ENCODE measurements at regions not wholly inside any gene's neighbourhood (a gene's known extent, or its start where the extent isn't known, plus 50 kb on each side); places are given as distances from the start of the nearest gene placed in this dataset.

DNA sequence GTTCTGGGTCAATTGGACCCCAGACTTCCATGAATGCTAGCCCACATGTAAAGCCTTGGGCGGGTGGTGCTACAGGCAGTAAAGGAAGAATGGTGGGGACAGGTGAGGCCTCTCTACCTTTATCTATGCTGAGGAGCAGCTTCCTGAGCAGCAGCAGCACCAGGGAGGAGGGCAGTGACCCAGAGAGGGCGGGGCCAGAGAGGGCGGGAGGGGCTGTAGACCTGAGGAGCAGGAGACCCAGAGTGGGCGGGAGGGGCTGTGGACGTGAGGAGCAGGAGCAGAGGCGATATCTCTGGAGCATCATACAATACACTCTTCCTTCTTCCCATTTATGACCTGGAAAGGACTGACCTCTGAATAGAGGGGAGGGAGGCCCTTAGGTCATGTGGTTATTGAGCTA, 165.9 kb downstream of the MTRR start:
- DNase-seq (ENCODE audit: low read depth in 4 of 6, low spot score in 6 of 6): no peak
- Histone ChIP-seq H3K9me3 (ENCODE audit: control insufficient read depth, insufficient read depth, low read length) (no peaks in the 10 kb centered on the region), H3K4me1 (ENCODE audit: control insufficient read depth, insufficient read depth, low read length) (no peaks in the 10 kb centered on the region), H3K27me3 (ENCODE audit: control insufficient read depth, insufficient read depth, low read length) (no peaks in the 10 kb centered on the region), H3K4me3 (ENCODE audit: low read depth, low read length) (no peak overlapping the region), H3K27ac (ENCODE audit: low read depth, low read length) (no peak overlapping the region), H3K36me3 (ENCODE audit: control insufficient read depth, insufficient read depth, low read length) (no peaks in the 10 kb centered on the region)
- WGBS (ENCODE audit: insufficient coverage): 92% methylated on average over 2 of the region's 6 CpGs

DNA sequence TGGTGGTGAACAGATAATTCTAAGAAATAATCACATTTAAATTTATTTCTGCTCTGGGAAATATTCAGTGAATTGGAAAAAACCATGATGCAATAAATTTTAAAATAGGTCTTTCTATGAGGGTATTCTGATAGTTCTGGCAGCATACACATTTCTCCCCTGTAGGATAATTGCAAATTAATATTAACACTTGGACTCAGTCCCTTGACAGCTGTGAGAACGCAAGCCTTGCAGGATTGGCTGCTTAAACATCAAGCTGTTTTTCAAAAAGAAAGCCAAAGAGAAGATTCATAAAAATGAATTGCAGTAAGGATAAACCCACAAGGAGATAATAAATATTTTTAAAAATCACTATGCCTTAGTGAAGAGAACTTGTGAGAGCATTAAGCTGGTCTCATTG, 180.0 kb downstream of the MTRR start:
- peak in 2 of 6 donors; percentile 82 to 86 for DNase-seq (ENCODE audit: low read depth in 4 of 6, low spot score in 6 of 6)
- H3K27me3 ChIP-seq (ENCODE audit: control insufficient read depth, insufficient read depth, low read length): no peaks in the 10 kb centered on the region
- H3K9me3 ChIP-seq (ENCODE audit: control insufficient read depth, insufficient read depth, low read length): no peaks in the 10 kb centered on the region
- no peaks in the 10 kb centered on the region for H3K36me3 ChIP-seq (ENCODE audit: control insufficient read depth, insufficient read depth, low read length)
- no peaks in the 10 kb centered on the region for H3K4me1 ChIP-seq (ENCODE audit: control insufficient read depth, insufficient read depth, low read length)
- WGBS (ENCODE audit: insufficient coverage): no CpG with 5 or more reads among the region's 1 CpG
- H3K4me3 ChIP-seq (ENCODE audit: low read depth, low read length): no peak overlapping the region
- H3K27ac ChIP-seq (ENCODE audit: low read depth, low read length): no peak overlapping the region

DNA sequence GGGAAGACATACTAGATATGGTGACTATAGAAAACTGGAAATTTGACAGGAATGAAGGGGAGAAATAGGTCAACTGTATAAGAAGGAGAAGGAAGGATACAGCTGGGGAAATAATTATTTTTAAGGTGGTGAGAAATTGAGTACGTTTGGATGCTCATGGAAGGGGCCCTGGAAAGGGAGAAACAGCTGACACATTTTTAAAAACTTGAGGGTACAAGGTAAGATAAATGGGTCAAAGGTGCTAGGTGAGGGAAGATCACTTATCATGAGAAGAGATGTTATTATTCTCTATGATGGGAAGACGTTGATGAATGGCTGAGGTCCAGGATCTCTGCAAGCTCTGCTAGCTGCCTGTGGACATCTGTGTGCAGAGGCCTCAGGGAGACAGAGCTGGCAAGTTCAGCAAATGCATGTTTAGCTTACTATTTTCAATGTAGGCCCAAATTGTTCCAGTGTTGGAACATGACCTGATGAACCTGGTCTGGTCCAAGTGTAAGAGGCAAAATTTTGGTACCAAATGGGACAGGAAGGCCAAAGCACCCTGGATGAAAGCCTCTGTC, 181.7 kb downstream of the MTRR start:
- no peak for DNase-seq (ENCODE audit: low read depth in 4 of 6, low spot score in 6 of 6)
- H3K36me3 ChIP-seq (ENCODE audit: control insufficient read depth, insufficient read depth, low read length): no peaks in the 10 kb centered on the region
- no peaks in the 10 kb centered on the region for H3K9me3 ChIP-seq (ENCODE audit: control insufficient read depth, insufficient read depth, low read length)
- H3K4me3 ChIP-seq (ENCODE audit: low read depth, low read length): no peak overlapping the region
- H3K4me1 ChIP-seq (ENCODE audit: control insufficient read depth, insufficient read depth, low read length): no peaks in the 10 kb centered on the region
- no peak overlapping the region for H3K27ac ChIP-seq (ENCODE audit: low read depth, low read length)
- WGBS (ENCODE audit: insufficient coverage): 73% methylated on average over 2 of the region's 2 CpGs
- no peaks in the 10 kb centered on the region for H3K27me3 ChIP-seq (ENCODE audit: control insufficient read depth, insufficient read depth, low read length)

DNA sequence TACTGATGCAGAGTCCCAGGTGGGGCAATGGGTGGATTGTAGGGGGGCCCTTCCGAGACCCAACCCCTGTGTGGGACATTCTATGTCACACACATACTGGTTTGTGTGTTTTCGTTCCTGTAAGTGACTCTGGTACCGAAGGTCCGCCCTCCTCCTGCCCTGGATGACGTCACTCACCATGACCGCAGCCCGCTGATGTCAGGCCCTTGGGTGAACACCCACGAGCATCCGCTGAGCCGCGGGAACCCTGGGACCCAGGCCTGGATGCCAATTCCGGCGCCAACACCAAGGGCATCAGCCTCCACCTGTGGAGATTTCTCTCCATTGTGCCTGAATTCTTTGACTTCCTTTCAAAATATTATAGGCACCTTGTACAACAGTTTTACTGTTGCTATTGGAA, 184.3 kb downstream of the MTRR start:
- DNase-seq (ENCODE audit: low read depth in 4 of 6, low spot score in 6 of 6): no peak
- H3K27ac ChIP-seq (ENCODE audit: low read depth, low read length): no peak overlapping the region
- no peaks in the 10 kb centered on the region for H3K27me3 ChIP-seq (ENCODE audit: control insufficient read depth, insufficient read depth, low read length)
- H3K4me3 ChIP-seq (ENCODE audit: low read depth, low read length): no peak overlapping the region
- H3K4me1 ChIP-seq (ENCODE audit: control insufficient read depth, insufficient read depth, low read length): no peaks in the 10 kb centered on the region
- no peaks in the 10 kb centered on the region for H3K9me3 ChIP-seq (ENCODE audit: control insufficient read depth, insufficient read depth, low read length)
- WGBS (ENCODE audit: insufficient coverage): 98% methylated on average over 10 of the region's 13 CpGs
- H3K36me3 ChIP-seq (ENCODE audit: control insufficient read depth, insufficient read depth, low read length): no peaks in the 10 kb centered on the region

DNA sequence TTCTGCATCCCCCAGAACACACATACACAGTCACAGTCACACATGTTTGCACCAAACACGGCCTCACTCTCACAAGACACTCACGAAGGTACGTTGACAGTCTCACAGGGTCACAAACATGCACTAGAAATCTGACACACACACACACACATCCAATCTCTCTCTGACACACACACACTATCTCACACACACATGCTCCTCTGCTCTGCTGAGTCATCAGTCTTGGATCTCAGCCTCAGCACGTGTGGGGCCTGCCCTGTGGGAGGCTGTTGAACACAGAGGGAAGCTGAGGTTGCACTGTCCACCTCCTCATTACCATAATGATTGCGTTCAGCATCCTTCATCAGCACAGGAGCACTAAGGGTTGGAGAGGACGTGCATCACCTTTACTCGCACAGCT, 188.8 kb downstream of the MTRR start:
- DNase-seq (ENCODE audit: low read depth in 4 of 6, low spot score in 6 of 6): peak in 2 of 6 donors; percentile 20 to 32
- WGBS (ENCODE audit: insufficient coverage): 66% methylated on average over 7 of the region's 7 CpGs
- Histone ChIP-seq H3K36me3 (ENCODE audit: control insufficient read depth, insufficient read depth, low read length) (no peaks in the 10 kb centered on the region), H3K4me1 (ENCODE audit: control insufficient read depth, insufficient read depth, low read length) (peaks cover 15% of the 10 kb centered on the region), H3K27me3 (ENCODE audit: control insufficient read depth, insufficient read depth, low read length) (no peaks in the 10 kb centered on the region), H3K27ac (ENCODE audit: low read depth, low read length) (no peak overlapping the region), H3K9me3 (ENCODE audit: control insufficient read depth, insufficient read depth, low read length) (no peaks in the 10 kb centered on the region), H3K4me3 (ENCODE audit: low read depth, low read length) (no peak overlapping the region)

DNA sequence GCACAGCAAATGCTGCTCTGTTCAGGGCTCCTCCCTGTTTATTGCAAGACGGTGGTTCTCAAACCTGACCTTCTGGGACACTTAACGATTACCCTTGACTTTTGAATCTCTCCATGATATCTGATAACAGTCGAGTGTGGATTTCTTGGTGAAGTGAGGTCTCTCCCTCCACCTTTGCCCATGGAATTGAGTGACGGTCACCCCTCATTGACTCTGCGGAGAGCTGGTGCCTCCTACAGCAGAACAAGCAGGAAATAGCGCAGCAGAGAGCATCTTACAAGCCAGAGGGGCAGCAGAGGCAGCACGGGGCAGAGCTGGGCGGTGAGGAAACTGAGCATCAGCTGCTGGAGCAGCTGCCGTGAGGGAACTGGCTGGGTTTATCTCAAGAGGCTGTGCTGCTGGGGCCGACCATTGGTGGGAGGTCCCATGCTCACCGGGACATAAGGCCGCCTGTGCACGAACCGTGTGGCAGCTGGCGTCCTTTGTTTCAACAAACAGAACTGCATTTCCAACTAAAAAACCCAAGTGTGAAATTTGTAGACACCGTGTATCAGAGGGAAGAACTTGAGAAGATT, 189.8 kb downstream of the MTRR start:
- Histone ChIP-seq H3K36me3 (ENCODE audit: control insufficient read depth, insufficient read depth, low read length) (no peaks in the 10 kb centered on the region), H3K27me3 (ENCODE audit: control insufficient read depth, insufficient read depth, low read length) (no peaks in the 10 kb centered on the region), H3K9me3 (ENCODE audit: control insufficient read depth, insufficient read depth, low read length) (no peaks in the 10 kb centered on the region), H3K4me1 (ENCODE audit: control insufficient read depth, insufficient read depth, low read length) (peaks cover 15% of the 10 kb centered on the region), H3K4me3 (ENCODE audit: low read depth, low read length) (no peak overlapping the region), H3K27ac (ENCODE audit: low read depth, low read length) (no peak overlapping the region)
- DNase-seq (ENCODE audit: low read depth in 4 of 6, low spot score in 6 of 6): no peak
- 84% methylated on average over 10 of the region's 16 CpGs for WGBS (ENCODE audit: insufficient coverage)

DNA sequence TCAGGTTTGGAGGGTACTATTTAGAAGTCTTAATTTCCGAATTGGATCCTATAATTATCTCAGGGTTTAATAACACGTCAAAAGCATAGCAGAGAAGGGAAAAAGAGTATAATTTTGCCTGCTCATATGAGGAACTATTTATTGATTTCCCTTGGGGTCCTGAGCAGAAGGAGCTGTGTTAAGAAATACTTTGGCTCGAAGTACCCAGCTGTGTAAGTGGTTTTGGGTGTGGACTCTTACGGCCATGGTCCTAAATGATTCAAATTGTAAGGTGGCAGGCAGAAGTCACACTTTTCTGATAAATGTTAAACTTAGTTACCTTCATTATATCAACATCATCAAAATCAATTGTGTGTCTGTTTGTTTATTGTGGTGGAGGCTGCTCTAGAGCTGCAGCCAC, 190.4 kb downstream of the MTRR start:
- no peak for DNase-seq (ENCODE audit: low read depth in 4 of 6, low spot score in 6 of 6)
- Histone ChIP-seq H3K4me3 (ENCODE audit: low read depth, low read length) (no peak overlapping the region), H3K36me3 (ENCODE audit: control insufficient read depth, insufficient read depth, low read length) (no peaks in the 10 kb centered on the region), H3K27ac (ENCODE audit: low read depth, low read length) (no peak overlapping the region), H3K27me3 (ENCODE audit: control insufficient read depth, insufficient read depth, low read length) (no peaks in the 10 kb centered on the region), H3K4me1 (ENCODE audit: control insufficient read depth, insufficient read depth, low read length) (peaks cover 15% of the 10 kb centered on the region), H3K9me3 (ENCODE audit: control insufficient read depth, insufficient read depth, low read length) (no peaks in the 10 kb centered on the region)
- no CpG with 5 or more reads among the region's 4 CpGs for WGBS (ENCODE audit: insufficient coverage)

DNA sequence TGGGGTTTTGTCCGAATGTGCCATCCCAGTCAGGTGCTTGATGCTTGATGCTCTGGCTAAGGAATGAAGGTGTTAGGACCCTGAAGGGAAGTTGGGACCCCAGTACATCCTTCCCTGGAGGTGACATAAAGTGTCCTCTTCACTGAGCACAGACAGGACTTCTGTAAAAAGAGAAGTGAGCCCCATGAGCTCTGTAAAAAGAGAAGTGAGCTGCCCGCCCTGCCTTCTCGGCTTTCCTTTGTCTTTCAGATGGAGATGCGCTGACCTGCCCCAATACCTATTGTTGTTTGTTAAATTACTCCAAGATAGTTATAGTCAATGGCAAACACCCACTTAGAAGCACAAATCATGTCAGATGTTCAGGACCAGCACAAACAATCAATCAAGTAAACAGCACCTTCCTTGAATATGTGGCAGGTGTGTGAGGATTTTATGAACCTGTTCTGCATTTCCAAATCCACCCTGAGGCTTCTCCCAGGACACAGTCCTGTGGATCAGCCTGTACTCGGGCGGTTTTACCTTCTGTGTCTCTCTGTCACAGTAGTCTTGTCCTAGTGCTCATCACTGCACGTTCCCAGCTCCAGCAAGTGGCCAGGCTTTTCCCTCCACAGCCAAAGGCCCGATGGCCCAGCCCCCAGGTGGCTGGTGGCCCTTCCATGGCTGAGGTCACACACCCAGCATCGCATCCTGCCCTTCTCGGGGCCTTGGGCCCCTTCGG, 191.4 kb downstream of the MTRR start:
- Histone ChIP-seq H3K4me3 (ENCODE audit: low read depth, low read length) (no peak overlapping the region), H3K27ac (ENCODE audit: low read depth, low read length) (peak overlapping the region; percentile 52)
- DNase-seq (ENCODE audit: low read depth in 4 of 6, low spot score in 6 of 6): no peak

DNA sequence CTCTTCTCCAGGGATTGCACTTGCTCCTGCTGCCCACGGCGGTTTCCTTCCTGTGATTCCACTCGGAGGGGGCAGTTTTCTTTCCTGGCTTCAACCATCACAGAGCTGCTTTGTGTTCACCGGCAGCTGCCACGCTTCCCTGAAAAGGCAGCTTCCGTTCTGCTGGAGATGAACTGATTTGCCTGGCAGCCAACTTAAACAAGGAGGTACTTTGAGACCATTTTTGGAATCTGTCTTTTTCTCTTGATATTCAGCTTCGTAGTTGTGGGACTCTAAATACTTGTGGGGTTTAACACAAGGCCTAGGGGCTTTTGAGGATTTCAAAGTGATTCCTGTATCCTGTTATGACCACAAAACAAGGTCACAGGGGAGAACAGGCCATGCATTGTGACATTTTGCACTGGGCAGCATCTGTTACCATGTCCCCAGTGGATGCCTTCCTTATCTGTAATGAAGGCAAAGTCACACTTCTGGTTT, 192.0 kb downstream of the MTRR start:
- no peak overlapping the region for H3K4me3 ChIP-seq (ENCODE audit: low read depth, low read length)
- WGBS (ENCODE audit: insufficient coverage): 19% methylated on average over 7 of the region's 7 CpGs
- H3K27me3 ChIP-seq (ENCODE audit: control insufficient read depth, insufficient read depth, low read length): no peaks in the 10 kb centered on the region
- peak overlapping the region; percentile 52 for H3K27ac ChIP-seq (ENCODE audit: low read depth, low read length)
- H3K36me3 ChIP-seq (ENCODE audit: control insufficient read depth, insufficient read depth, low read length): no peaks in the 10 kb centered on the region
- H3K9me3 ChIP-seq (ENCODE audit: control insufficient read depth, insufficient read depth, low read length): no peaks in the 10 kb centered on the region
- H3K4me1 ChIP-seq (ENCODE audit: control insufficient read depth, insufficient read depth, low read length): peaks cover 15% of the 10 kb centered on the region
- peak in 5 of 6 donors; percentile 26 to 76 (median 31) for DNase-seq (ENCODE audit: low read depth in 4 of 6, low spot score in 6 of 6)

More for the DNA sequence above, 191.4 kb downstream of the MTRR start:
- 51% methylated on average over 8 of the region's 11 CpGs for WGBS (ENCODE audit: insufficient coverage)
- Histone ChIP-seq H3K36me3 (ENCODE audit: control insufficient read depth, insufficient read depth, low read length) (no peaks in the 10 kb centered on the region), H3K4me1 (ENCODE audit: control insufficient read depth, insufficient read depth, low read length) (peaks cover 15% of the 10 kb centered on the region), H3K9me3 (ENCODE audit: control insufficient read depth, insufficient read depth, low read length) (no peaks in the 10 kb centered on the region), H3K27me3 (ENCODE audit: control insufficient read depth, insufficient read depth, low read length) (no peaks in the 10 kb centered on the region)

DNA sequence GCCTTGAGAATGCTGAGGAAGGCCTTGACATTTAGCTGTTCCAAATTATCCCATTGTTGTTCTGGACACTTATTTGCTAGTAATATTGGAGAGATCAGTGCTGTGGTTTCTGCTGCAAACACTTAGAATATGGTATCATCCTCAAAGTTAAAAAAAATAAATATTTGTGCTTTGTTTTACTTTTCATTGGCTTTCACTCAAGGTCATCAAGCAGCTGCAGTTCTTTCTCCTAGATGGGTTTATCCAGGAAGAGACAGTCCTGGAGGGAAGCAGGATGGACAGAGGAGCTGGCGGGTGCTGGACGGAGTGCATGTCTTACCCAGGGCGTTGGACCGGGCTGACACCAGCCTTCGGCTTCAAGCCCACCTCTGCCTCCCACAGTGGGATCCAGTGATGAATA, 193.6 kb downstream of the MTRR start:
- DNase-seq (ENCODE audit: low read depth in 4 of 6, low spot score in 6 of 6): no peak
- Histone ChIP-seq H3K27ac (ENCODE audit: low read depth, low read length) (no peak overlapping the region), H3K36me3 (ENCODE audit: control insufficient read depth, insufficient read depth, low read length) (no peaks in the 10 kb centered on the region), H3K27me3 (ENCODE audit: control insufficient read depth, insufficient read depth, low read length) (no peaks in the 10 kb centered on the region), H3K4me3 (ENCODE audit: low read depth, low read length) (no peak overlapping the region), H3K9me3 (ENCODE audit: control insufficient read depth, insufficient read depth, low read length) (no peaks in the 10 kb centered on the region), H3K4me1 (ENCODE audit: control insufficient read depth, insufficient read depth, low read length) (peaks cover 15% of the 10 kb centered on the region)
- no CpG with 5 or more reads among the region's 5 CpGs for WGBS (ENCODE audit: insufficient coverage)

All from spinal cord (tissue), 9 donors.